Retinal pigment epithelial cell (primary cell): ENCODE measurements at regions not wholly inside any gene's neighbourhood (a gene's known extent, or its start where the extent isn't known, plus 50 kb on each side); places are given as distances from the start of the nearest gene placed in this dataset.
"Not testable (repeated sequence)": the region's sequence is repeated elsewhere in the genome, so short reads cannot be mapped to it uniquely, and the experiment has no call there.

Experiments
- DNase-seq: peaks from one replicate; pipeline ENCODE4 v3.0.0-alpha.2; 2010; ENCODE audit warnings: low read depth
- H3K4me3 ChIP-seq: 2 replicates; pipeline ENCODE4 v1.5.1; 2011; ENCODE audit warnings: mild to moderate bottlenecking, low read length, control low read depth, moderate library complexity
- CTCF ChIP-seq: conservative IDR thresholded peaks from 2 replicates; pipeline ENCODE4 v1.5.1; 2011; ENCODE audit warnings: low read depth, low read length, control low read depth, inconsistent platforms

- no peak for TF ChIP-seq CTCF
- no peak overlapping the region for H3K4me3 ChIP-seq
- no peak for DNase-seq
These were observed 141.6 kb downstream of the TRIM27 start for GRCh38 chr6:28782113-28782673.

- DNase-seq: no peak
- no peak for TF ChIP-seq CTCF
- no peak overlapping the region for H3K4me3 ChIP-seq
These were observed 137.7 kb downstream of the TRIM27 start for GRCh38 chr6:28785962-28786679.

- H3K4me3 ChIP-seq: peak overlapping the region; percentile 55
- DNase-seq: no peak
These were observed 134.2 kb downstream of the TRIM27 start for GRCh38 chr6:28789553-28790083.

GRCh38 chr6:28791002-28791383, 132.8 kb downstream of the TRIM27 start:
- no peak for TF ChIP-seq CTCF
- DNase-seq: no peak
- no peak overlapping the region for H3K4me3 ChIP-seq

More at GRCh38 chr6:28789553-28790083, 134.2 kb downstream of the TRIM27 start:
- TF ChIP-seq CTCF: no peak

GRCh38 chr6:28794175-28795002, 129.4 kb downstream of the TRIM27 start:
- no peak for TF ChIP-seq CTCF
- H3K4me3 ChIP-seq: peak overlapping the region; percentile 47
- DNase-seq: no peak

GRCh38 chr6:28800647-28801046, 123.1 kb downstream of the TRIM27 start:
- not testable (repeated sequence) for H3K4me3 ChIP-seq, DNase-seq

- TF ChIP-seq CTCF: no peak
- no peak for DNase-seq
- no peak overlapping the region for H3K4me3 ChIP-seq
These were observed 121.1 kb downstream of the TRIM27 start for GRCh38 chr6:28802417-28803336.
